HCT116 (cell line): ENCODE measurements at regions not wholly inside any gene's neighbourhood (a gene's known extent, or its start where the extent isn't known, plus 50 kb on each side); places are given as distances from the start of the nearest gene placed in this dataset.
"Not testable (repeated sequence)": the region's sequence is repeated elsewhere in the genome, so short reads cannot be mapped to it uniquely, and the experiment has no call there.

Experiments
- CTCF ChIP-seq, 3 experiments: fragments of 200-600 bp in 1 of 3; sonication (generic) in 1 of 3; IDR thresholded peaks in 2 of 3; conservative IDR thresholded peaks in 1 of 3; 2 replicates each; pipeline ENCODE4 v1.5.1; 2012 to 2017; ENCODE audit warnings: low read depth in 2 of 3, low read length in 2 of 3, antibody characterized with exemption in 1 of 3, borderline replicate concordance in 1 of 3, control low read depth in 1 of 3, mild to moderate bottlenecking in 1 of 3, mixed read lengths in 1 of 3, mixed run types in 1 of 3, moderate library complexity in 1 of 3; ENCODE audit not compliant: insufficient read depth in 1 of 3
- EGR1 ChIP-seq: IDR thresholded peaks from 2 replicates; pipeline ENCODE4 v1.6.1; 2012; ENCODE audit warnings: low read depth
- EZH2 ChIP-seq: fragments of 200-600 bp; sonication (generic); IDR thresholded peaks from 2 replicates; pipeline ENCODE4 v1.6.1; 2017; ENCODE audit warnings: antibody characterized with exemption, mixed run types
- FOSL1 ChIP-seq: IDR thresholded peaks from 2 replicates; pipeline ENCODE4 v1.6.1; 2012; ENCODE audit warnings: low read depth
- MAX ChIP-seq: IDR thresholded peaks from 2 replicates; pipeline ENCODE4 v1.6.1; 2012
- POLR2A ChIP-seq: IDR thresholded peaks from 2 replicates; pipeline ENCODE4 v1.7.0; 2011; ENCODE audit warnings: borderline replicate concordance; ENCODE audit not compliant: insufficient read depth, insufficient read length; ENCODE audit errors: extremely low read depth
- RAD21 ChIP-seq: IDR thresholded peaks from 2 replicates; pipeline ENCODE4 v1.6.1; 2012; ENCODE audit warnings: low read depth, mild to moderate bottlenecking
- REST ChIP-seq: IDR thresholded peaks from 2 replicates; pipeline ENCODE4 v1.6.1; 2012; ENCODE audit warnings: low read depth
- SP1 ChIP-seq: IDR thresholded peaks from 2 replicates; pipeline ENCODE4 v1.6.1; 2012; ENCODE audit warnings: low read depth
- ZNF274 ChIP-seq: fragments of 200-500 bp; sonication (Bioruptor generic); IDR thresholded peaks from 2 replicates; pipeline ENCODE4 v1.6.1; 2014; ENCODE audit warnings: mild to moderate bottlenecking, low read depth, low read length, inconsistent platforms

GRCh38 chr3:27051527-27051926 lies 317.7 kb downstream of the NEK10 start:
- TF ChIP-seq EZH2; POLR2A; REST; CTCF (IDR thresholded peaks at IDR 0.05 in 2 of 3, conservative IDR thresholded peaks at IDR 0.05 in 1 of 3; ENCODE audit: borderline replicate concordance in 1 of 3, insufficient read depth in 1 of 3, low read depth in 2 of 3, low read length in 2 of 3); EGR1; SP1; ZNF274; RAD21; MAX; FOSL1: not testable (repeated sequence)
